GM13977 (cell line): ENCODE measurements at regions not wholly inside any gene's neighbourhood (a gene's known extent, or its start where the extent isn't known, plus 50 kb on each side); places are given as distances from the start of the nearest gene placed in this dataset.

Source experiments
- DNase-seq: peaks from one replicate; pipeline ENCODE4 v3.0.0; 2012; ENCODE audit warnings: low spot score
- in situ Hi-C: fragments of 300-500 bp; cut with MboI; formaldehyde crosslinking; loops from one replicate; pipeline ENCODE4 v1.12.0; 2022; ENCODE audit warnings: low sequenced_read_pairs, low pct_unique_long_range_greater_than_20kb, mixed read lengths, inconsistent platforms; ENCODE audit not compliant: unreplicated experiment
- TF ChIP-seq, protein P1 (sequence below): IDR thresholded peaks from 2 replicates; pipeline ENCODE4 v1.5.1; 2012; ENCODE audit warnings: mild to moderate bottlenecking, control low read depth; ENCODE audit not compliant: insufficient read depth; ENCODE audit errors: extremely low read depth, missing control alignments

DNA sequence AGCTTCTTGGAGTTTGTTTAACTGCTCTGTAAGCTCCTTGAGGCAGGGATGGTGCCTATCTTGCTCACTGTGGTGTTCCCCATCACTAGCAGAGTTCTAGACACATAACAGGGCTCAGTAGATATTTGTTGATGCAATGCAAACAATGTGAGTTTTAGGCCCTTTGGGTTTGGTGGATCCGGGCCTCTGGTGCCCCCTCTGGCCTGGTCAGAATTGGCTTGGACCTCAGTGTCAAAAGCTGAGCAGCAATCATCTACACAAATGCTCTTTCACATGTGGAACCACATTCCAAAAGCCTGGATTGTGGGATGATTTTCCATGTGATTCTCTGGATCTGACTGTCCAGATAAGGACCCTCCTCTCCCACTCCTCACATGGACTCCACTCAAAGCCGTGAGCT, 53.4 kb upstream of the BCAR3 start:
- in situ Hi-C loops, result no loop called here
- no peak for DNase-seq
- TF ChIP-seq, protein P1, sequence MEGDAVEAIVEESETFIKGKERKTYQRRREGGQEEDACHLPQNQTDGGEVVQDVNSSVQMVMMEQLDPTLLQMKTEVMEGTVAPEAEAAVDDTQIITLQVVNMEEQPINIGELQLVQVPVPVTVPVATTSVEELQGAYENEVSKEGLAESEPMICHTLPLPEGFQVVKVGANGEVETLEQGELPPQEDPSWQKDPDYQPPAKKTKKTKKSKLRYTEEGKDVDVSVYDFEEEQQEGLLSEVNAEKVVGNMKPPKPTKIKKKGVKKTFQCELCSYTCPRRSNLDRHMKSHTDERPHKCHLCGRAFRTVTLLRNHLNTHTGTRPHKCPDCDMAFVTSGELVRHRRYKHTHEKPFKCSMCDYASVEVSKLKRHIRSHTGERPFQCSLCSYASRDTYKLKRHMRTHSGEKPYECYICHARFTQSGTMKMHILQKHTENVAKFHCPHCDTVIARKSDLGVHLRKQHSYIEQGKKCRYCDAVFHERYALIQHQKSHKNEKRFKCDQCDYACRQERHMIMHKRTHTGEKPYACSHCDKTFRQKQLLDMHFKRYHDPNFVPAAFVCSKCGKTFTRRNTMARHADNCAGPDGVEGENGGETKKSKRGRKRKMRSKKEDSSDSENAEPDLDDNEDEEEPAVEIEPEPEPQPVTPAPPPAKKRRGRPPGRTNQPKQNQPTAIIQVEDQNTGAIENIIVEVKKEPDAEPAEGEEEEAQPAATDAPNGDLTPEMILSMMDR, result peak; percentile 33

- TF ChIP-seq, protein P1, result no peak
- DNase-seq, result no peak
- in situ Hi-C loops, result no loop called here
These were observed 51.7 kb upstream of the BCAR3 start for GRCh38 chr1:93733340-93733739.

GRCh38 chr1:93732514-93732913, 50.9 kb upstream of the BCAR3 start:
- TF ChIP-seq, protein P1, result peak; percentile 23
- in situ Hi-C loops, result no loop called here
- DNase-seq, result no peak
